GM21825 (cell line): ENCODE measurements at regions not wholly inside any gene's neighbourhood (a gene's known extent, or its start where the extent isn't known, plus 50 kb on each side); places are given as distances from the start of the nearest gene placed in this dataset.
"Not testable (repeated sequence)": the region's sequence is repeated elsewhere in the genome, so short reads cannot be mapped to it uniquely, and the experiment has no call there.

Experiments
- ATAC-seq: cut with Tn5 transposase; IDR thresholded peaks from one replicate; pipeline ENCODE4 v1.9.1; 2021; ENCODE audit warnings: mild to moderate bottlenecking, moderate library complexity; ENCODE audit not compliant: unreplicated experiment

DNA sequence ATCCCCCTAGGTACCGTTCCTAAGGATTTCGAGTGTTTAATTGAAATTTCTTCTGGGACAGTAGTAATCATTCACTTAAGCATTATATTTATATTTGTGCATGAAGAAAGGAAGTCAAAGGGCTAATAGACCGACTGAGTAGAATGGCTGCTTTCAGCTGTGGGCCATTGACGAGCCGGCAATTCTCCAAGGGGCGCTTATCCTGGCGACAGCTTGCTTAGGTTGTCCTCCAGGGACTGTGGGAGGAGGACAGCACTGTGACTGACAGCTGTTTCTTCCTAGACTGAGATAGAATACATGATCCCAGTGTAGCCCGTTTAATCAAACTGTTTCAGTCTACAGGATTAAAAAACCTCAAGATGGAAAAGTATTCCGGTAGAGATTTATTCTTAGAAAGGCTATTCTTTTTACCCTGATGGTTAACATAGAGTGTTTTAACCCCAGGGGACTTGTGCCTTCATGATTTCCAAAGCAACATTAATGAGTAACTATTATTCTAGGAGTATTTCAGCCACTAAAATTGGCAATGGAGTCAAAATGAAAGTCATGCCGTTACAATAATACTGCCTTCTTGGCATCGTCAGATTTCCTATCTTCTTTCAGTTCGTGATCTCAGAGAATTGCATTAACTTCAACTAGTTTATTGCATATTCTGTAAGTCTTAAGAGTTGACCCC lies 943.1 kb upstream of the WWC1 start:
- no peak for ATAC-seq

DNA sequence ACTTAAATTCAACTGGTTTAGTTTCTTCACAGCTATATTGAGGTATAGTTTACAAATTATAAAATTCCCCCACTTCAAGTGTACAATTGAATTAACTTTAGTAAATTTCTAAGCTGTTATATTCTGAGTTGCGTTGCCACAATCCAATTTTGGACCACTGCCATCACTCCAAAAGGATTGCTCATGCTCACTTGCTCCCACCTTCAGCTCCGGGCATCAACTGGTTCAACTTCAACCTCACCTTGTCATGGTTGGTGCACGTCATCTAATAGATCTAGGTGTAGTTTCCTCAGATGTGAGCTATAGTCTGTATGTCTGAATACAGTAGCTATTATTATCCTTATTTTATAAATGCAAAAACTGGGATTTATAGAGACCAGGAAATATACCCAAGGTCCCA lies 942.5 kb upstream of the WWC1 start:
- ATAC-seq: no peak

DNA sequence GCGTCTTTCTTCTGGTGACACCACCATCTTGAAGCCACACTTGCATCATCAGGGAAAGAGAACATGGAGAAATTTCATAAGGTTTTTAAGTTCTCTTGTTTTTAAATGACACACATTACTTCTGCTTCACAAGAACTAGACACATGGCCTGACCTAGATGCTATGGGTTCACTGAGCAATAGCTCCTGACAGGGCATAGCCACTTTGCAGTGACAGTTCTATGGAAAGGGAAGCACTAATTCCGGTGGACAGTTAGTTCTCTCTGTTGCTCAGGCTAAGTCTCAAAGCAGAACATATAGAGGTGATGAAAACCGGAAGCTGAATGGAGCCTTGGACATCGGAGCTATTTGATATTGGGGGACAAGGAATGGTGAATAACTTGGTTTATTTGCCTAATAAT lies 940.1 kb upstream of the WWC1 start:
- no peak for ATAC-seq

DNA sequence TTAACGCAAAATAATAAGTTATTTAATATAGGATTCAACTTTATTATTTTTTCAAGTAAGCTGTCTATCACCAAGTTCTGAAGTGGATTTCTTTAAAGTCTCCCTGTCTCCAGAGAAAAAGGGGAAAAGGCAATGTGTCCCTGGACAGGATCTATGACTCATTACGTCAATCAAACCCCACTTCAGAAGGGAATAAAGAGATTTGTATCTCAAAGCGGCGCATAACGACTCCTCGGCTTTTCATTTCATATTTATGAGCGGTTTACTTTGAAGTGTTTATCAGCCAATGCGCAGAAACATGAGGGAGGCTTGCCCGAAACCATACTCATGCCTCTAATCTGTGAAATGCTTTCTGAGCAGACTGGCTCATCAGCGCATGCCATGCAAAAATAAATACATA lies 938.6 kb upstream of the WWC1 start:
- no peak for ATAC-seq

DNA sequence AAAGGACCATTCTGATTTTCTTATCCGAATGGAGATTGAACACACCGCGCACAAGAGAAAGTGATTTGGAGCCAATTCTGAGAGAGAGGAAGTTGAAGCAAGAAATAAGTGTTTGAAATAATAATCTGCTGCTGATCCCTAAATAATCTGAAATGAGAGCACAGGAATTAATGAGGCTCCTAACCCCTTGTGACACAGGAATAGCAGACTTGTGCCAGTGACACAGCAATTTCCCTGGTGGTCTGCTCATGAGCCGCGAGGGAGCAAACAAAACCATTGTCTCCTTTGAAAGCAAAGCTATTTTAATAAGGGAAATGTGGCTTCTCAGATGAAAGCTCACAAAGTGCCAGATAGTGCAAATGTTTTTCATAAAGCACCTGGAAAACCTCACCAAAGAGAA lies 936.1 kb upstream of the WWC1 start:
- no peak for ATAC-seq

DNA sequence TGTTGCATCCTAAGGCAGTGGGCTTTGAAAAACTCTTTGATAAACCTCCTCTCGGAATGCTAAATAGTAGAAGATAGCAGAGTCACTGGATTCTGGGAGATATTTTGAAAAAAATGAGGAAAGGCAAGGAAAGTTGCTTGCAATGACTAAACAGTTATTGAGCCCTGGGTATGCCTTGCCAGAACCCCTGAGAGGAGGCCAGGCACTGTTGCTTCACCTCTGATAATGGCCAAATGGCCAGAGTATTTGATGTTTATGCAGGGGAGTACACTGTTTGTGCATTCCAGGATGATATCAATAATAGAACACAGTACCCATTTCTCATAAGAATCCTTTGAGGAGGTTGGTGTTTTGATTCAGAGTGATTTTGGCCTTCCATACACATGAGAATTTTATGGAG lies 935.1 kb upstream of the WWC1 start:
- ATAC-seq: no peak

DNA sequence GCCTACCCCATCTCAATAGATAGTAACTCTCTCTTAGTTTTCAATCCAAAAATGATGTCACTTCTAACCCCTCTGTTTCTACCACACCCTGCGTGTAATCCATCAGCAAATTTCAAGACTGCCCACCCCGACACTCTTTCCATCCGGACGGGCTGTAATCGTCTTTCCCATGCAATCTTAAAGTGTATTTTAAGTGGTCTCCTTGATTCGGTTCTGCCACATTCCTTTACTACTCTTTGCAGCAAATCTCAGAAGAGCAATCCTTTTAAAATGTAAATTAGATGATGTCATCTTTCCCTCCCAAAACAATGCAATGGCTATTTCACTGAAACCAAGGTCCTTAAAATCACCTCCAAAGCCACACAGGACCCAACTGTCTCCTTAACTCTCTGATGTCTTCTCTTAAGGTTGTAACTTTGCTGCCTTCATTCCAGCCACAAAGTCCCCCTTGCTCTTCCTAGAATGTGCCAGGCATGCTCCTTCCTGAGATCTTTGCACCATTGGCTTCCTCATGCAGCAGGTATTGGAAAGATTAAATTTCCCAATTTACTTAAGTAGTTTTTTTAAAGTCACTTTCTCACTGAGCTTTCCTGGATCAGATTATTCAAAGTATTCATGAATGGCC lies 932.5 kb upstream of the WWC1 start:
- ATAC-seq: no peak

DNA sequence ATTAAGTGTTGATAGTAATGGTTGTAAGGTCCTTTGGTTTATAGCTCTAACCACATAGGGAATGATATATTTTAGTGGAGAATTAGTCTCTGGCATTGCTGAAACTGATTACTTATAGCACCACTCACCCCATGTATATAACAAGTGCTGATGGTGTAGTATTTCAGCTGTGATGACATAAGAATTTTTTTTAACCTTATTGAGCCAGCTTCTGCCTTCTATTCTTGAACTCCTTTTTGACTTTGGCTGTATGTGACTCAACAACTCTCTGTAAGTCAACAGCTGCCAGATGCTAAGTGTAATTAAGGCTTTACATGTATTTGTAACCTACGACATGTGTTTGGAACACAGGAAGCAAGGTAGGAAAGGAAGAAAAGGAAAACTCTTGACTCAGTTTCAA lies 929.6 kb upstream of the WWC1 start:
- no peak for ATAC-seq

DNA sequence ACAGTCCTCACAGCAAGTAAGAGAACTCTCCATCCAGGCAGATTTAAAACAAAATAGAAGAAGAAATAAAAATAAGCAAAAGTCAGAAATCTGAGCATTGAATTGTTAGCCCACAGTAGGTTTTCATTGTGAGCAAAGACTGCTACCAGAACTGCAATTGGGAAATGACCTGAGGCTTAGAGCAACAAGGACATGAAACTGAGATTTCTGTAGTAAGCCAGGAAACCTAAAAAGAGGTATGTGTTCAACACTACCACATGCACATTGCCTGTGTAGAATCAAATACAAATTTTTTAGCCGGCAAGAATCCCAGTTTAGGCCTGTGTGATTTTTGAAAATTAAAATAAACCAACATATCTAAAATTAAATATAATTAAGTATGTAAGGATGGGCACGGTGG lies 928.4 kb upstream of the WWC1 start:
- no peak for ATAC-seq

DNA sequence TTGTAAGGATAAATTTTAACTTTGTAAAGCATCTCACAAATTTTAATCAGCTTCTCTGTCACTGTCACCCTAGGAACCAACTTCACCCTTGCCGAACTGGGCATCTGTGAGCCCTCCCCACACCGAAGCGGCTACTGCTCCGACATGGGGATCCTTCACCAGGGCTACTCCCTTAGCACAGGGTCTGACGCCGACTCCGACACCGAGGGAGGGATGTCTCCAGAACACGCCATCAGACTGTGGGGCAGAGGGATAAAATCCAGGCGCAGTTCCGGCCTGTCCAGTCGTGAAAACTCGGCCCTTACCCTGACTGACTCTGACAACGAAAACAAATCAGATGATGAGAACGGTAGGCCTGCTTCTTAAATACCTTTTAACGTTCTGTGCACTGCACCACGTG lies 916.3 kb upstream of the WWC1 start:
- no peak for ATAC-seq

DNA sequence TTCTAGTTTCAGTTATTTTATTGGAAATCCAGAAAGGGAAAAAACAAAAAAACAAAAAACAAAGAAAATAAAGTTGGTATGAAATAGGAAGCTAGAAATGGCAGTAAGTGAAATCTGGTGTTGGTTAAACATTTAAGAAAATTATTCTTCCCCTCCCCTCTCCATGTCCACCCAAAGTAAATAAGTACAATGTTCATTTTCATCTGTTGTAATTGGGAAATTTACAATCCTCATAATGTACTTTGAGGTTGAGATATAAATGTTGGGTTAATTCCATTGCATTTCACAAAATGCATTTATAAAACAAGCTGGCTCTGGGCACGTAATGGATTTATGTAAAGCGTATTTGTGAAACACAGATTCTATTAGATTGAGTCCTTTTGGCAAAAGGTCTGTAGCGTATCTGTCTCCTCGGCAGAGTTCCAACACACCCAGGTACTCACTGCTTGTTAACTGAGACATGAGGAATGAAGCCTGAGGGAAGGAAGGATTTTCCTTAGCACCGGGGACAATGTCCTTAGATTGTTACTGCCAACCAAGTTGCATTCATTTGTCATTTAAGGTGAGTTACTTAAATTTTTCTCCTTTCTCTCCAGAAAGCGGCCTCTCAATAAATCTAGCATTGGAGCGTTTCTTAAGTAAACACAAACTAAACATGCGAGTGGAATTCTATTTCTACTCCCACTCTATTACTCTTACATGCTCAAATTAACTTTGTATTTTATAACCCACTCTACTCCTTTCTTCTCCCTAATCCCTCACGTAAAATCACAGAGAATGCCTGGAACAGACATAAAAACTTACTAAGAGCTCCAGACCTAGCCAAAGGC lies 912.3 kb upstream of the WWC1 start:
- no peak for ATAC-seq

DNA sequence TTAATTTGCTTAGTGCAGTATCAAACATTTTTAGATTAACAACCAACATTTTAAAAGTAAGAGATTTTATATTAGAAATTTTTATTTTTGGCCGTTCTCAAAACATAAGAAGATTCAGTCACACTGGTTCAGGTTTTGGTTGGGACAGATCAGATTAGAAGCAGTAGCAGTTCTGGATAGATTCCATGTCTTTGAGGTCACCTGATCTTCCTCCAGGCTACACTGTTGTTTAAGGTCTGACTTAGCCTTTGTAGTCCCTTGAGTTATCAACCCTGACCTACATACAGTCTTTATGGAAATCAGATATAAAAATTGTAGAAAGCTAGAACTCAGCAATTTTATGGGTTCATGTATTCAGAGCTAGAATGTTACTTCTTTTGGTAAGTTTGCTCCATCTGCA lies 910.0 kb upstream of the WWC1 start:
- no peak for ATAC-seq

DNA sequence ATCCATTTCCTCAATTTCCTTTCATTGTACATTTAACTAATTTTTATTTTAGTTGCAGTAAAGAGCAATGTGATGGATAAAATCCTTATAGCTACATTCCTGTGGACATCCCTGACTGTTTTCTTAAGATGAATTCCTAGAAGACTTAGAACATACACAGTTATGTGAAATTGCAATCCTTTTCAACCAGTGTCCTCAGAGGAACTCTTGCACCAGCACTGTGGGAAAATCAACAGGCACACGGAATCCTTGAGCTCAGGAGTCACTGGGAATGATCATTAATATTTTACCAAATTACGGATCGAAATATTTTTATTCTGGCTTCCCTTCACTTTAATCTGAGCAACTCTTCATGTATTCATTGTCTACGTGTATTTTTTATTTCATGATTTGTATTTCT lies 901.9 kb upstream of the WWC1 start:
- ATAC-seq: no peak

DNA sequence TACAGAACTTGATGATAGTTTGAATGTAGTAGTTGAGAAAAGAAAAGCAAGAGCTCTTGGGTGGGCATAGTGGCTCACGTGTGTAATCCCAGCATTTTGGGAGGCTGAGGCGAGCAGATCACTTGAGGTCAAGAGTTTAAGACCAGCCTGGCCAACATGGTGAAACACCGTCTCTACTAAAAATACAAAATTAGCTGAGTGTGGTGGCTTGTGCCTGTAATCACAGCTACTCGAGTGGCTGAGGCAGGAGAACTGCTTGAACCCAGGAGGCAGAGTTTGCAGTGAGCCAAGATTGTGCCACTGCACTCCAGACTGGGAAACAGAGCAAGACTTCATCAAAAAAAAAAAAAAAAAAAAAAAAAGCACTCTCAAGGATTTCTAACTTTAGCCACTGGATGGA lies 900.2 kb upstream of the WWC1 start:
- ATAC-seq: not testable (repeated sequence)

DNA sequence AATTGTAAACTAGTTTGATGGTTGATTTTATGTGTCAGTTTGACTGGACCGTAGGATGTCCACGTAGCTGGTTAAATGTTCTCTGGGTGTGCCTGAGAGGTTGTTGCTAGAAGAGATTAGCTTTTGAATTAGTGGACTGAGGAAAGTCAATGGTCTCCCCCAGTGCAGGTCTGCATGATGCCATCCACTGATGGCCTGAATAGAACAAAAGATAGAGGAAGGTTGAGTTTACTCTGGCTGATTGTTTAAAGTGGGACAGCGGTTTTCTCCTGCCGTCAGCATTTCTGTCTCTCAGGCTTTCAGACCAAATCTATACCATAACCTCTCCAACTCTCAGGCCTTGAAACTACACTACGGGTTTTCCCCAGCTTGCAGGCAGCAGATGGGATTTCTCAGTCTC lies 899.2 kb upstream of the WWC1 start:
- no peak for ATAC-seq

DNA sequence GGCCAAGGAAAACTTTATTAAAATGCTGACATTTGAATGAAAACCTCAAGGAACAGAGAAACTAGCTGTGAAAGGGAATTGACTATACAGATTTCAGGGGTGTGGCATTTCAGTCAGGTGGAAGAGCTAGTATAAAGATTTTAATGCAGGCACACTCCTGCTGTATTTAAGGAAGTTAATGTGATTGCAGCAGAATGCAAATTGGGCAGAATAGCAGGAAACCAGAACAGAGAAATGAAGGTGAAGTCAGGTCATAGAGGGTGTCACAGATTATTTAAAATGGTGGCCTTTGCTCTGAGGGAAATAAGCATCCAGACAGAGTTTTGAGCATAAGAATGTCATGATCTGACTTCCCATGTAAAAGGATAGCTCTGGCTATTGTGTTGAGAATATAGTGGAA lies 898.1 kb upstream of the WWC1 start:
- no peak for ATAC-seq

DNA sequence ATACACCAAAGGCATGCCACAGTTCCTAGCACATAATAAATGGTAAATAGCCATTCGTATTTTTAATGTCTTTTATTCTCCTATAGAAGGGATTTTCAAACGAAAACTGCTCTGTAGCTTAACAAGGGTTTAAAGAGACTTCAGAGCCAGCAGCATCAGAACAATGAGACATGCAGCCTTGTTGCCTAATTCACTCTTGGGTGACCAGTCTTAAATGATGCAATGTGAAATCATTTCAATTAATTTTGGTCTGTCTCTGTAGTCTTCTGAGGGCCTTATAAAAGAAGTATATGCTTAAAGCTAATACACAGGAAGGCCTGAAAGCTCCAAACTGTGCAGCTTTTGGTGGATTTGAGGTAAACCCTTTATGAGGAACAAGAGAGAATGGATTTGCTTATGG lies 888.8 kb upstream of the WWC1 start:
- no peak for ATAC-seq

DNA sequence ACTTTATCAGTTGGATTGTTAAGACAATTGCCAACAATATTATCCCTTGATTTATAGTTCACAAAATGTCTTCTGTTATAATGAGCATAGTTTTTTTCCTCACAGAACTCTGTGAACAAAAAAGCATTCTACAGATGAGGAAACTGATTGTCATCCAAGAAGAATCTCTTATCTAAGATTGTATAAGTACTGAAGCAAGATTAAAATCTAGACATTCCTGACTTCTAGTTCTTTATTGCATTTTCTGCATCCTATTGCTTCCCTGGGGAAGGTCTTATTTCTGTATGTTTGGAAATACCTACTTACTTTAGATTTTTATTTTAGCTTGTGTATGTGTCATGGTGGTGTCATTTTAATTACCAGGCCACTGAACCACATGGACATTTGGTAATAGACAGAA lies 884.9 kb upstream of the WWC1 start:
- no peak for ATAC-seq

DNA sequence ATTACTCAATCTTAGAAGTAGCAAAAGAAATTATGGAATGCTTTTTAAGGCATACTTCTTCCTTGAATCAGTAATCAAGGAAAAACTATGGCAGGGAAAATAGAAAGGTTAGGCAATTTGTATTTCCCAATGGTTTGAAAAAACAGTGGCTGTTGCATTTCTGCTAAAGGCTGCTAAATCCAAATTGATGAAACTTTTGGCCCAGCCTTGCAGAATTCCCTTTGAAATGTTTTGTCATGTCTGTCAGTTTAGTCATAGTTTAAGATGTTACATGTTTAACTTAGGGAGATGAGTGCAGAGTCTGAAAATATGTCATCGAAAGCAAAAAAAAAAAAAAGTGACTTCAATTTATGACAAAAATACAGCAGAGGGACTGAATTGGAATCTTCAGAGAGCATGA lies 878.9 kb upstream of the WWC1 start:
- ATAC-seq: no peak

DNA sequence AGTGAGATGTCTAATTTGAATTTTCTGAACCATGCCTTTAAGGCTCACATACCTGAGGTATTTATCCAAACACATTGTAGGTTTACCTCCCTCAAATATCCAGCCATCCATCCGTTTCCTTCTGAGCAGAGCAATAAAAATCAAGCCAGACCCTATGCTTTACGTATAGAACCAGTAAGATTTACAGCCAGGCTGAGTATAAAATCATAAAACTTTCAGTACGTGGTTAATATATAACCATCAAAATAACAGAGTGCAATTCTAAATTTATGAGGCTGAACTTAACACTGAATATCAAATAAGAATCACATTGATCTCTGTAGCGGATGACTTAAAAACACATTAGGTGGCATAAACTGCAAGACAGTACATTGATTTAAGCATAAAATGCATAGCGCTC lies 877.9 kb upstream of the WWC1 start:
- ATAC-seq: no peak

DNA sequence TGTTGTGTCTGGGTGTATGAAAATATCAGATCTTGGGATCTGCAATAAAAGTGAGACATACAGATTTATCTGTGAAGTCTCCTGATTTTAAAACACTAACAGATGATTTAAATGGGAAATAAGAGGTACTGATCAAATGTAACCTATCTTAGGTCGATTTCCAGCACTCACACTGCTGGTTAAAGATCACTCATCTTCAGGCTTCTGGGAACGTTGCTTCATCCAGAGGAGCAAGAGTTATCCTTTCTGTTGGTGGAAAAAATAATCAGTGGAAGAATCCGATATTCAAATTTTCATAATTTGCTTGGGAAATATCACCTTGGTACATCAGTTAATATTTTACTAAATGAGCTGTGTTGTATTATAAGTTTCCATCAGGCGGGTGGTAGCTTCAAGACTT lies 876.8 kb upstream of the WWC1 start:
- ATAC-seq: no peak
